ENCODE measurements at regions not wholly inside any gene's neighbourhood (a gene's known extent, or its start where the extent isn't known, plus 50 kb on each side); places are given as distances from the start of the nearest gene placed in this dataset.
A peak's percentile ranks its signal among the peaks of the same experiment; 100 is the strongest.
"Not testable (repeated sequence)": the region's sequence is repeated elsewhere in the genome, so short reads cannot be mapped to it uniquely, and the experiment has no call there.

DNA sequence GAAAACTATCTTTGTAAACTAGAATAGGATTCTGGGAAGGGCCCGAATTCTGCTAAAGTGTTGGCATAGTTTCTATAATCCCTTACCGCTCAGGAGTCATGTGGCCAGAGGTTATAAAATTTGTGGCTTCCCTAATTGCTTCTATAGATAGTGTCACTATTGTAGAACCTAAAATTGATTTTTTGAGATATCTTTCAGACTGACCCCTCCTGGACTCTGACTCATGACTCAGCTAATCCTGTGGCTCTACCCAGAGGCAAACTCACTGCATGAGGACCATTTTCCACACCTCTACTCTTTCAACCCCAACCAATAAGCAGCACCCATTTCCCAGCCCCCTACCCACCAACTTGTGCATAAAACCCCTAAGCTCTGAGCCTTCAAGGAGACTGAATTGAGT is 61.8 kb upstream of the PRSS23 start:
- 95% methylated on average over 2 of the region's 2 CpGs for WGBS
- peaks cover 20% of the 10 kb centered on the region for H3K4me1 ChIP-seq (ENCODE audit: control insufficient read depth, insufficient read depth, low read length)
- no peaks in the 10 kb centered on the region for H3K9me3 ChIP-seq (ENCODE audit: control insufficient read depth, low read length)

DNA sequence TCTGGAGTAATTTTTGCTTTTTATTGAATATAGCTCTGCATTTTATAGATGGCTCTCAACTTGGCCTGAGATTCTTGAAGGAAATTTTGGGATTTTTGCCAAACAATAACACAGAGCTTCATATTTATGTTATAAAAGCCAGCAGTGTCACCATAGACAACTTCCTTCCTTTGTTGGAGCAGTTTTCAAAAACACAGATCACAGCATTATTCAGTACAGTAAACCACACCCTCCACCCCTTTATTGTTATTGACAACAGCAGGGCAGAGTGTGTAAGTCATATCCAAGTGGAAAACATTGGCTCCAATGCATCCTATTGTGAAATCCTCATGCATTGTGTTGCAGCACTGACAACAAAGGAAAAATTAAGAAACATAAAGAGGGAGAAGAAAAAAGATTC is 62.6 kb upstream of the PRSS23 start:
- peaks cover 18% of the 10 kb centered on the region for H3K4me1 ChIP-seq (ENCODE audit: control insufficient read depth, insufficient read depth, low read length)
- intact Hi-C loops (cut with DNase I), result no loop called here
- DNase-seq, result no peak
- no peaks in the 10 kb centered on the region for H3K27me3 ChIP-seq (ENCODE audit: control insufficient read depth, insufficient read depth)
- no peak overlapping the region for H3K4me3 ChIP-seq (ENCODE audit: low read length)
- ATAC-seq, result no peak
- H3K27ac ChIP-seq (ENCODE audit: low read length), result no peak overlapping the region
- H3K9me3 ChIP-seq (ENCODE audit: control insufficient read depth, low read length), result no peaks in the 10 kb centered on the region

More for the DNA sequence above, 61.8 kb upstream of the PRSS23 start:
- ATAC-seq, result no peak
- no peaks in the 10 kb centered on the region for H3K27me3 ChIP-seq (ENCODE audit: control insufficient read depth, insufficient read depth)
- H3K4me3 ChIP-seq (ENCODE audit: low read length), result no peak overlapping the region
- DNase-seq, result no peak
- no peak overlapping the region for H3K27ac ChIP-seq (ENCODE audit: low read length)
- intact Hi-C loops (cut with DNase I), result no loop called here

DNA sequence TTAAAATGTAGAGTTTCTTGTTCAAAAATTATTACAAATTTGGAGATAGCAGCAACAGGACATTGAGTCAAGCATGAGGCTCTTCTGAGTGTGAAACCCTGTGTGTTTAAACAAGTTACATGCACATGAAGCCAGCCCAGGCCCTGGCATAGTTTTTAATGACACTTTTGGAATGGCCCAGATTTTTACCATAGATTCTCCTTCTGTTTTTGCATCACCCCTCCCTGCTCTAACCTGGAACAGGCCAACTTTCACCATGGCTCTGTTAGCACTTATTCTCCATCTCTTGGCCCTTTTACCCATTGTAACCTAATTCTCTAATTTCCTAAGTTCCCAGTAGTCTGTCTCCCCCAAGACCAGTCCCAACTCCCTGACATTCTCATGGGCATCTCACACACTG is 63.1 kb upstream of the PRSS23 start:
- Histone ChIP-seq H3K4me1 (ENCODE audit: control insufficient read depth, insufficient read depth, low read length) (peaks cover 18% of the 10 kb centered on the region), H3K4me3 (ENCODE audit: low read length) (no peak overlapping the region), H3K27me3 (ENCODE audit: control insufficient read depth, insufficient read depth) (no peaks in the 10 kb centered on the region), H3K9me3 (ENCODE audit: control insufficient read depth, low read length) (no peaks in the 10 kb centered on the region), H3K27ac (ENCODE audit: low read length) (no peak overlapping the region)
- intact Hi-C loops (cut with DNase I), result no loop called here
- no peak for DNase-seq
- no peak for ATAC-seq

DNA sequence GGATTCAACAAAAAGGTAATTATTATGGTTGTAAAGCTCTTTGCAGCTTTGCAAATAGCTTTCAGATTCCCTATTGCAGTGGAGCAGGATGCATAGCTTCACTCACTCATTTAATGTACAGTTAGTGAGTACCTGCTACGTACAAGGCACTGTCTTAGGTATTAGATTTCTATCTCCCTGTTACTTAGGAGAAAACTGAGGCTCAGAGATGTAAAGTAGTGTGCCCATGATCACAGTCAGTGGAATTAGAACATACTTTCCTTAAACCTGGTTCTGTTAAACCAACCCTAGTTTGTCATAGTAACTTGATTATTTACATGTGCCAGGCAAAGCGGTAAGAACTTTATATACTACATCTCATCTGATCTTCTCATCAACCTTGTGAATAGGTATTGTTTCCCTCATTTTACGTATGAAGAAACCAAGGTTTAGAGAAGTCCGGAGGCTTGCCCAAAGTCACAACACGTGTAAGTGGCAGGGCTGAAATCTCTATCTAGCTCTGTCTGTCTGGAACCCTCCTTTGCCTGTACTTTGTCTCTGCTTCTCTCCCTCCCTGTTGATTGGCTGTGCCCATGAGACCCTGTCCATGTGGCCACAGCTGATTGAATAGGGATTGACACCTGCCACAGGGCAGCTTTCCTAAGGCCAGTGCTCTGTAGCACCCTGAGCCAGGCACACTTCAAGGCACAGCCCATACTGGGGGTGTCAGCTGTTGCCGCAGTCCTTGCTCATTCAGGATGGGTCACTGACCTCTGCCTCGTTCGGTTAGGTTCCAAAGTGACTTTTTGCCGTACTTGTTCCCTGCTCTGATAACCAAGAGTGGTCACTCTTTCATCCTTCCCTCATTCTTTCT is 63.8 kb upstream of the PRSS23 start:
- intact Hi-C loops (cut with DNase I), result no loop called here
- H3K9me3 ChIP-seq (ENCODE audit: control insufficient read depth, low read length), result no peaks in the 10 kb centered on the region
- H3K27me3 ChIP-seq (ENCODE audit: control insufficient read depth, insufficient read depth), result no peaks in the 10 kb centered on the region
- DNase-seq (no peak), ATAC-seq (no peak)
- peaks cover 14% of the 10 kb centered on the region for H3K4me1 ChIP-seq (ENCODE audit: control insufficient read depth, insufficient read depth, low read length)
- 95% methylated on average over 9 of the region's 9 CpGs for WGBS
- H3K4me3 ChIP-seq (ENCODE audit: low read length), result no peak overlapping the region
- H3K27ac ChIP-seq (ENCODE audit: low read length), result no peak overlapping the region

DNA sequence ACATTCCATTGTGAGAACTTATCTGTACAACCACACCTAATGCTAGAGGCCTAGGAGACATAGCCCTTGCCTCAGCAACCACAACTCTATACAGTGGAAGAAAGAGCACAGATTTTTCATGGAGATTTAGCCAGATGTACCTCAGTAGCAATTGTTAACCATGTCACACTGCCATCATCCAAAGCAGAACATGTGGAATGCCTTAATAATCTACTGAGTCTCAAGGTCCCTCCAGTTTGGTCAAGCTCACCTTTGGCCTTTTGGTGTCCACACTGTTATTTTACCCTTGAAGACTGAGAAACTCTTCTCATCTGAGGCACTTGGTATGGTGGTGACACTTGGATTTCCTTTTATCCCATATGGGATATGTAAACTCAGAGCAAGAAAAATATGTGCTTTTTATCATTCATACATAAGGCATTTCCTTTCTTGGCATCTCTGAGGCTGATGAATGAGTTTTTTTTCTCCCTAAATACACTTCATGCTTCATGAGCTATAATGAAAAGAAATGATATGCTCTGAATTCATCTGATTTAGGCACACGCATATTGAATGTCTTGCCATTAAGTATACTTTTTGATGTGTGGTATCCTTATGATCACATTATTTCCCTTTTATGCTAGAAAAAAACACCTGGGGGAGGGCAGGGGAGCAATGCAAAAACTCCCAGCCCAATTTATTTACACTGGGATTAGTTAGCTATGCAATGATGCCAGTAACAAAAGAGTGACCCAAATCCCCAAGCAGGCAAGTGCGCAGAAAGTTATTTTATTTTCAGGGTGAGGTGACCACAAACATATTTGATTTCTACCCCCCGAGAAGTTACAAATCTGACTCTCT is 63.3 kb upstream of the ME3 start:
- DNase-seq (no peak), ATAC-seq (no peak)
- 86% methylated on average over 3 of the region's 3 CpGs for WGBS
- Histone ChIP-seq H3K4me3 (ENCODE audit: low read length) (no peak overlapping the region), H3K4me1 (ENCODE audit: control insufficient read depth, insufficient read depth, low read length) (peaks cover 8% of the 10 kb centered on the region), H3K27me3 (ENCODE audit: control insufficient read depth, insufficient read depth) (no peaks in the 10 kb centered on the region), H3K9me3 (ENCODE audit: control insufficient read depth, low read length) (no peaks in the 10 kb centered on the region), H3K27ac (ENCODE audit: low read length) (no peak overlapping the region)
- intact Hi-C loops (cut with DNase I), result no loop called here

DNA sequence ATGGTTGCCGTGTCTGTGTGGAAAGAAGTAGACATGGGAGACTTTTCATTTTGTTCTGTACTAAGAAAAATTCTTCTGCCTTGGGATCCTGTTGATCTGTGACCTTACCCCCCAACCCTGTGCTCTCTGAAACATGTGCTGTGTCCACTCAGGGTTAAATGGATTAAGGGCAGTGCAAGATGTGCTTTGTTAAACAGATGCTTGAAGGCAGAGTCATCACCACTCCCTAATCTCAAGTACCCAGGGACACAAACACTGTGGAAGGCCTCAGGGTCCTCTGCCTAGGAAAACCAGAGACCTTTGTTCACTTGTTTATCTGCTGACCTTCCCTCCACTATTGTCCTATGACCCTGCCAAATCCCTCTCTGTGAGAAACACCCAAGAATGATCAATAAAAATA is 60.3 kb upstream of the ME3 start:
- ATAC-seq; H3K4me1 ChIP-seq (ENCODE audit: control insufficient read depth, insufficient read depth, low read length); H3K27me3 ChIP-seq (ENCODE audit: control insufficient read depth, insufficient read depth); DNase-seq; H3K9me3 ChIP-seq (ENCODE audit: control insufficient read depth, low read length); intact Hi-C loops (cut with DNase I); H3K4me3 ChIP-seq (ENCODE audit: low read length); H3K27ac ChIP-seq (ENCODE audit: low read length): not testable (repeated sequence)
- WGBS, result no CpG with 5 or more reads among the region's 1 CpG

DNA sequence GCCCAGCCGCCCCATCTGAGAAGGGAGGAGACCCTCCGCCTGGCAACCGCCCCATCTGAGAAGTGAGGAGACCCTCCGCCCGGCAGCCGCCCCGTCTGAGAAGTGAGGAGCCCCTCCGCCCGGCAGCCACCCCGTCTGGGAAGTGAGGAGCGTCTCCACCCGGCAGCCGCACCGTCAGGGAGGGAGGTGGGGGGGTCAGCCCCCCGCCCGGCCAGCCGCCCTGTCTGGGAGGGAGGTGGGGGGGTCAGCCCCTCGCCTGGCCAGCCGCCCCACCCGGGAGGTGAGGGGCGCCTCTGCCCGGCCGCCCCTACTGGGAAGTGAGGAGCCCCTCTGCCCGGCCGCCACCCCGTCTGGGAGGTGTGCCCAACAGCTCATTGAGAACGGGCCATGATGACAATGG is 59.9 kb upstream of the ME3 start:
- H3K4me3 ChIP-seq (ENCODE audit: low read length); H3K27ac ChIP-seq (ENCODE audit: low read length); ATAC-seq; H3K9me3 ChIP-seq (ENCODE audit: control insufficient read depth, low read length); H3K27me3 ChIP-seq (ENCODE audit: control insufficient read depth, insufficient read depth); H3K4me1 ChIP-seq (ENCODE audit: control insufficient read depth, insufficient read depth, low read length); intact Hi-C loops (cut with DNase I): not testable (repeated sequence)
- peak in 1 of 3 donors; percentile 42 for DNase-seq
- WGBS, result 96% methylated on average over 20 of the region's 27 CpGs

DNA sequence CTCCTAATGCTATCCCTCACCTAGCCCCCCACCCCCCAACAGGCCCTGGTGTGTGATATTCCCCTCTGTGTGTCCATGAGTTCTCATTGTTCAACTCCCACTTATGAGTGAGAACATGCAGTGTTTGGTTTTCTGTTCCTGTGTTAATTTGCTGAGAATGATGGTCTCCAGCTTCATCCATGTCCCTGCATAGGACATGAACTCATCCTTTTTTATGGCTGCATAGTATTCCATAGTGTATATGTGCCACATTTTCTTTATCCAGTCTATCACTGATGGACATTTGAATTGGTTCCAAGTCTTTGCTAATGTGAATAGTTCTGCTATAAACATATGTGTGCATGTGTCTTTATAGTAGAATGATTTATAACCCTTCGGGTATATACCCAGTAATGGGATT is 57.2 kb upstream of the ME3 start:
- H3K4me3 ChIP-seq (ENCODE audit: low read length); H3K9me3 ChIP-seq (ENCODE audit: control insufficient read depth, low read length); H3K4me1 ChIP-seq (ENCODE audit: control insufficient read depth, insufficient read depth, low read length); ATAC-seq; H3K27ac ChIP-seq (ENCODE audit: low read length); DNase-seq; intact Hi-C loops (cut with DNase I); H3K27me3 ChIP-seq (ENCODE audit: control insufficient read depth, insufficient read depth): not testable (repeated sequence)
- WGBS, result 92% methylated on average over 1 of the region's 1 CpG

DNA sequence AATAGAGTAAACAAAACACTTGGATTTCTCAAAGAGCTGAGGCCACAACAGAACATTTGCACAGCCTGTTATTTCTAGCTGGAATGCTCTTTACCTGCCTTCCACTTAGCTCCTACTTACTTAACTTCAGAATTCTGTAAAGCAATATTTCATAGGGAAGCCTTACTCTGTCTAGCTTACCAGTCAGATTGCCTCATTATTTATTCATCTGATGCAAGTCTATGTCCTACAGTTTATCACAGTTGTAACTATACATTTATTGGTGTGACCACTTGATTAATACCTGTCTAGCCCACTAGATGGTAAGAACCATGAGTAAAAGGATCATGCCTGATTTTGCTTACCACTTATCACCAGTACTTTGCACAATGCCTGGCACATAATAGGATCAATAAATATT is 56.1 kb upstream of the ME3 start:
- no peak for DNase-seq
- no peak overlapping the region for H3K4me3 ChIP-seq (ENCODE audit: low read length)
- ATAC-seq, result no peak
- no peaks in the 10 kb centered on the region for H3K9me3 ChIP-seq (ENCODE audit: control insufficient read depth, low read length)
- no peak overlapping the region for H3K27ac ChIP-seq (ENCODE audit: low read length)
- intact Hi-C loops (cut with DNase I), result no loop called here
- no peaks in the 10 kb centered on the region for H3K27me3 ChIP-seq (ENCODE audit: control insufficient read depth, insufficient read depth)
- no peaks in the 10 kb centered on the region for H3K4me1 ChIP-seq (ENCODE audit: control insufficient read depth, insufficient read depth, low read length)

DNA sequence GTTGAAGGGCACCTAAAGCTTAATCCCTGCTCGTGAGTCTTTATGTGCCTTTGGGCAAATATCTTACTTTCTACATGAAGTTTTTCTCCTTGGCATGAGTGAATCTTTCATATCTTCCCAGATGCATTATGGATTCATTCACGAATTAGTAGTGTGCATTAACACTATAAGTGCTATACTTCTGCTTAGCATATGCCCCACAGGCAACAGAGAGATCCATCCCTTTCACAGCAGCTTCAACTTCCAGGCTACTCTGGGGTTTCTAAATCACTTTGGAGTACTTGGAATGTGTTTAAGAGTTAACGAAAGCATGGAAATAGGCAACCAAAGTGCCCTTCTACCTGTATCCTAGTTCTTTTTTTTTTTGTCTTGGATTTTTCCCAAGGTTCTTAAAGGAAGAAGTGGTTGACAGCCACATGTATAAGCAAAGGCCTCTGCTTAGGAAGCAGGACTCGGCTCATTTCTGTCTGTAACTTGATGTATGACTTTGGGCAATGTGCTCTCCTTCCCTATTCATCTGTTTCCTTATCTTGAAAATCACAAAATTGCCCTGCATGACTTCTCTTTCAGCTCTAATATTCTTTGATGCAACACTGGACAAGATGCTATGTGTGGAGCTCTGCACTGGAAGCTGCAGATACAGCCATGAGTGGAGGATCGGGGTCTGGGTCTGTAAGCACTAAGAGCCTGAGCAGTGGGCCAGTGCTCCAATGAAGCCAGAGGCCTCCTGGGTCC is 54.5 kb upstream of the ME3 start:
- DNase-seq (no peak), ATAC-seq (no peak)
- Histone ChIP-seq H3K9me3 (ENCODE audit: control insufficient read depth, low read length) (no peaks in the 10 kb centered on the region), H3K27ac (ENCODE audit: low read length) (no peak overlapping the region), H3K4me3 (ENCODE audit: low read length) (no peak overlapping the region), H3K27me3 (ENCODE audit: control insufficient read depth, insufficient read depth) (no peaks in the 10 kb centered on the region), H3K4me1 (ENCODE audit: control insufficient read depth, insufficient read depth, low read length) (no peaks in the 10 kb centered on the region)
- intact Hi-C loops (cut with DNase I), result no loop called here
- WGBS, result 81% methylated on average over 5 of the region's 5 CpGs

DNA sequence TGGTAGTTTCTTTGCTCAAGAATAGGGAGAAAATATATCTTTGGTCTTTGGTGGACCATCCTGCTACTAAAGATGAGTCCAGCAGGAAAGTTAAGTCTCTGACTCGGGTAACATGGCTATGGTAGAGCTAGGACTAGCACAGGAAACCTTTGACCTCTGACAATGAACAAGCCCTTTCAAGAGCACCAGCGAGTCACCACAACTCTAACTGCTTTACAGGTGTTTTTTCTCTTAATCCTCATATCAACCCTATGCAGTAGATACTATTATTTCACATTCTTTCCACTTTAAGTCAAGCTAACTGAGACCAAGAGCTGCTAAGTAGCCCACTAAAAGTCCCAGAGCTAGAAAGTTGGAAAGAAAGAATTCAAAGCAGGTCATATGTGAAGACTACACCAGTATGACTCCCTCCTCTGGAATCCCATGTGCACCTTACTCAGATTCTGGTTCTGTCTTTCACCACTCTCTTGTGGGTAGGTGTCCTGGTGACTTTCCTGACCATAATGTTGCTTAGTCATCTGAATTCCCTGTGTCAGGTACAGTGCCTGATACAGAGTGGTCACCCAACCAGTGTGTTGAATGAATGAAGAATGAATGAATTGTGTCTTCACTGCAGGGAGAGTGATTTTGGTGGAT is 53.8 kb upstream of the ME3 start:
- H3K4me1 ChIP-seq (ENCODE audit: control insufficient read depth, insufficient read depth, low read length), result no peaks in the 10 kb centered on the region
- intact Hi-C loops (cut with DNase I), result no loop called here
- ATAC-seq (no peak), DNase-seq (no peak)
- no peaks in the 10 kb centered on the region for H3K27me3 ChIP-seq (ENCODE audit: control insufficient read depth, insufficient read depth)
- H3K27ac ChIP-seq (ENCODE audit: low read length), result no peak overlapping the region
- 93% methylated on average over 2 of the region's 2 CpGs for WGBS
- no peaks in the 10 kb centered on the region for H3K9me3 ChIP-seq (ENCODE audit: control insufficient read depth, low read length)
- no peak overlapping the region for H3K4me3 ChIP-seq (ENCODE audit: low read length)

Data from right cardiac atrium (tissue), 5 donors.